HG02938 (cell line): ENCODE measurements at regions not wholly inside any gene's neighbourhood (a gene's known extent, or its start where the extent isn't known, plus 50 kb on each side); places are given as distances from the start of the nearest gene placed in this dataset.
"Not testable (repeated sequence)": the region's sequence is repeated elsewhere in the genome, so short reads cannot be mapped to it uniquely, and the experiment has no call there.

Experiments used
- ATAC-seq: cut with Tn5 transposase; IDR thresholded peaks from one replicate; pipeline ENCODE4 v1.9.1; 2021; ENCODE audit warnings: mild to moderate bottlenecking, moderate library complexity; ENCODE audit not compliant: unreplicated experiment

DNA sequence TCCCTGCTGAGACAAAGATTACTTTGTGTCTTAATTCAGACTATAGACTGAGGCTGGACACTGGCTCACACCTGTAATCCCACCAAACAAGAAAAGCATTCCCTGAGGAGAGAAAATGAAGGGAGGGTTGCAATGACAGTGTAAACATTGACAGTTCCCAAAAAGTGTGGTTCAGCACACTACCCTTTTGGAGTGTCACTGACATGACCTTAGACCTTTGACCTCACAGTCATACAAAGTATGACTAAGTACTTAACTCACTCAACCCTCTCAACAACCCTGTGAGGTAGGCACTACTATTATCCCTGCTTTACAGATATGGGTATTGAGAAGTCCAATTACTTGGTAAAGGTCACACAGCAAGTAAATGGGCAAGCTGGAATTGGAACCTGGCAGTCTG is 341.7 kb downstream of the LRRC3B start:
- no peak for ATAC-seq

GRCh38 chr3:26964836-26965235 is 342.3 kb downstream of the LRRC3B start:
- ATAC-seq = no peak

DNA sequence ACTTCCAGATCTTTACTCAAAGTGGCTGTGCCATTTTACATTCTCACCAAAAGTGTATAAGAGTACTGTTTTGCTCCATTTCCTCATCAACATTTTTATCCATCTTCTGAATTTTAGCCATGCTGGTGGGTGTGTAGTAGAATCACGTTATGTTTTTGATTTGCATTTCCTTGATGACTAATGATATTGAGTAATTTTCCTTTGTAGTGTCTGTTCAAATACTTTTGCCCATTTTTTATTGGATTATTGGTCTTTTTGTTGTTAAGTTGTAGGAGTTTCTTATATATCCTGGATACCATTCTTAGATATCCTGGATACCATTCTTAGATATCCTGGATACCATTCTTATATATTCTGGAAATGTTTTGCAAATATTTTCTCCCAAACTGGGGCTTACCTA is 344.9 kb downstream of the LRRC3B start:
- no peak for ATAC-seq

- ATAC-seq = no peak
Measured at GRCh38 chr3:26984416-26985390, 362.1 kb downstream of the LRRC3B start.

- ATAC-seq = no peak
Measured at GRCh38 chr3:26989037-26989436, 366.5 kb downstream of the LRRC3B start.

DNA sequence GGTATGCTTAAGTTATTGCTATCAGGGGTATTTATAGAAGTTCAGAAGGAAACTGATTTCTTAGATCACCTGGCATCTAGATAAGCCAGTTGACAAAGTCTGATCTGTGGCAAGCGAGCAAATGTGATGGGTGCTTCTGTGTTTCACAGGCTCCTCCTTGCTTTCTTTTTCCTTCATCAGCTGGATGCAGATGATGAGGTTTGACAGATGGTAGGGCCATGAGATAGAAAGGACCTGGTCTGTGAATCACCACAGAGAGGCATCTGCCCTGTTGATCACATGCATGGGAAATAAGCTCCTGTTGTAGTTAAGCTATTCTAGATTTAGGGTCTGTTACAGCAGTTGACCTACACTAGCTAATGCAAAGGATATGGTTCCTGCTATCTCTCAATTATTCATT is 372.0 kb downstream of the NEK10 start:
- no peak for ATAC-seq

DNA sequence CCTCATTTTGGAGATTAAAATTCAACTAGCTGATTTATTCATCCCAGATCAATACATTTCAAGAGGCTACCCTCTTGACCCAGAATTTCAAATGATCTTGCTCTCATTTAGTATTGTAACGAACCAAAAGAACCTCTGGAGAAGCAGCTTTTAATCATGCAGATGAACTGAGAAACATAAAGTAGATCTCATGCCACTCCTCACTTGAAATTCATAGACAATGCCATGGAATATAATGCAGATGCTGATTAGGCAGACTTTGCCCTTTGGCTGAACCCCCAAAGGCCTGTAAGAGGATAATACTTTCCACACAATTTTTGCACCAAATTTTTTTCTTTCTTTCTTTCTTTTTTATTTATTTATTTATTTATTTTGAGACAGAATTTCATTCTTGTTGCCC is 358.3 kb downstream of the NEK10 start:
- no peak for ATAC-seq

- ATAC-seq = no peak
Measured at GRCh38 chr3:27022096-27022761, 347.0 kb downstream of the NEK10 start.

- ATAC-seq = no peak
Measured at GRCh38 chr3:27024493-27024892, 344.7 kb downstream of the NEK10 start.

- ATAC-seq = no peak
Measured at GRCh38 chr3:27025718-27026117, 343.5 kb downstream of the NEK10 start.

DNA sequence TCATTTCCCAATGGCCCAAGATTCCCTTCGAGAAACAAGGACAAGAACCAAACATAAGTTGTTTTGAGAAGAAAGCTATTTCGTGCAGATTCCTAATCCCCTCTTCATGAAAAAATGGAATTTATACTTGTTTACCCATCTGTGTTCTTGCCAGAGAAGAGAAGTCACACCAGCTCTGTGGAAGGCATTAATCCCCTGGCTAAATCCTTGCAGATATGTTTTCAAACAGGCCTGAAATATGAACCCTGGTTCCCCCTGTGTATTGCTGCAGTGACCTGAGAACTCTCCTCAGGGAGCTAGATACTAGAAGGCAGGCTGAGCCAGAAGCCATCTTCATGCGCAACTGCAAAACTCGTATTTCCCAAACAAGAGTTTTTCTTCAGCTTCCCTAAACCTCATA is 337.7 kb downstream of the NEK10 start:
- no peak for ATAC-seq

DNA sequence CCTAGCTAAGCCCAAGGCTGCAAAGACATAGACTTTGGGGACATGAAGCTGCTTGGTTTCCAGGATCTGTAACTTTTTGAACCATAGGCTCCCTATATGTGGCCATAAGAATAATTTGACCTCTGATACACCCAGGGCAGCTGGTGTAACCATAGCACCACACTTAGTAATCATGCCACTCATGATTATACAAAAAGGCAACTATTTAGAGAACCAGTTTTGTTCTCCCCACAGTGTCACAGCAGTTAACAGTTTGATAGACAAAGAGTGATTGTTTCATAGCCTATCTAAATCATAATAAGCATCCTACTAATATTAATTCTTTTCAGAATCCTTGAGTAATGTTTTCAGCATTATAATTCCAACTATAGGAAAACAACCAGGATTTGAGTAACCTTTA is 334.9 kb downstream of the NEK10 start:
- no peak for ATAC-seq

DNA sequence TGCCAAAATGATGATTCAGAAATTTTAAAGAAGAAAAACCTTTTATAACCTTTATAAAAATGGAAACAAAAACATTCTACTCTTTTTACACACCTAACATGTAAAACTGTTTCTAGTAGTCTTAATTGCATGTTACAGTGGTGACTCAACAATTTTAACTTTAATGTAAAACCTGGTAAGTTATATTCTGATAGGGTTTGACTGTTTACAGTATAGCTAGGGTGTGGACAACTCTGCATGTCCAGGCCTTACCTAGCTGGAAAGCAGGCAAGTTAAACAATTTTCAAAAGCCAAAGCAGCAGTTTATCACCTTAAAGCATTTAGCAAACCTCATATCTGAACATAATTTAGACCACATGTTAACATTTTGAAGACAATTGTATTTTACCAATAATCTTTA is 328.5 kb downstream of the NEK10 start:
- no peak for ATAC-seq

DNA sequence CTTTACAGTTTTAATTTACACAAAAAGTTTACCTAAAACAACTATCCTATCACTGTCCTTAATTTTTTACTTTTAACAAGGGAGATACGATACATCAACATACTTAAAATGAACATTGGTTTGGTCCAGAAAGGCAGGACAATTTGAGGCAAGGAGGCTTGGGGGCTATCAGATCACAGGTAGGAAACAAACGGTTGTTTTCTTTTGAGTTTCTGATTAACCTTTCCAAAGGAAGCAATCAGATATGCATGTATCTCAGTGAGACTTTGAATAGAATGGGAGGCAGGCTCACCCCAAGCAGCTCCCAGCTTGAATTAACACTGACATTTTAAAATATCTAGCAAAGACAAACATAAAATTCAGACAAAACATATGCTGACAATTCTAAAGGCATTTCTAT is 326.6 kb downstream of the NEK10 start:
- not testable (repeated sequence) for ATAC-seq

DNA sequence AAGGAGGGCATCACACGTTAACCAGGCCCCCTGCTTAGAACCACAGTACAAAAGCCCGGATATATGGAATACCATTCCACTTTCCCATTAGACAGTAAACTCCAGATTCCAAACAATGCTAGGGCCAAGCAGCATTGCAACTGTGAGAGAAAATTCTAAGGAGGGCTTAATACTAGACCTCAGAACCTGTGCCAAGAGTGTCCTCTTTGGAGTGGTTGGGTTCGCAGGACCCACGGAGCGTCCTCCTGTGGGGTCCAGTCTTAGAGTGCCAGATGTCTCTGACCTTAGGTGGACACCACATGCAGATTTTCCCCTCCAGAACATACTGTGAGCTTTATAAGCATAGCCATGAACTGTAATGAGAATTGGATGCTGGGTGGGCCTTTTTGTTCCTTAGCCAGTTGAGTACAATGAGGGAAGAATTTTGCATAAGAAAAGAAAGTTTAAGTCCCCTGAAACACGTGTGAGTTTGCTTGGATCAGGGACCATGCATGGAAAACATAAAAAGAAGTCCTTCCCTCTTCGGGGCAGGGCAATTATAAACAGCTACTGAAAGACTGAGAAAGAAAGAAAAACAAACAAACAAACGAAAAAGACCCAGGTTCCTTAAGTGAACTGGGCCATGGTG is 325.7 kb downstream of the NEK10 start:
- ATAC-seq = no peak

DNA sequence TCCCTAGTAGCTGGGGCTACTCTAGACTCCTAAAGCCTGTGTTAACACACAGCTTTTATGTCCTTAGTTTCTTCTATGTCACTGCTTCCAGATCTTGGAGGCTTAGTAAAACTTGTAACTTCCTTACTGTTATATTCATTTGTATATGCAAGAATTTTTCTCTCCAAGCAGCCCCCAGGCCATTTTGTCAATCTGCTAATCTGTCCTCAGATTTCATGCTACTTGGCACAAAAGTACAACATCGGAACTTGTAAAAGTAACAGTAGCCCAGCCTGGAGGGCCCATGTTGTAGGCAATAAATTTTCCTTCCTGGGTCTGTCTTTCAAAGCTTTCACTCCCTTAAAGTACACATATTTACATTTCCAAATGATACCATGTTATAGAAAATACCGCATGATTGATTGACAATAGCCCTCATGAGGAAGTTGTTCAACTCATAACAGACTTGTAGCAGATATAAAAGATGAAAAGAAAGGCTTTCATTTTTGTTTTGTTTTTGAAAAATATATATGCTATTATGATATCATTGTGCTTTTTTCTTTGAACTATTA is 324.2 kb downstream of the NEK10 start:
- no peak for ATAC-seq

DNA sequence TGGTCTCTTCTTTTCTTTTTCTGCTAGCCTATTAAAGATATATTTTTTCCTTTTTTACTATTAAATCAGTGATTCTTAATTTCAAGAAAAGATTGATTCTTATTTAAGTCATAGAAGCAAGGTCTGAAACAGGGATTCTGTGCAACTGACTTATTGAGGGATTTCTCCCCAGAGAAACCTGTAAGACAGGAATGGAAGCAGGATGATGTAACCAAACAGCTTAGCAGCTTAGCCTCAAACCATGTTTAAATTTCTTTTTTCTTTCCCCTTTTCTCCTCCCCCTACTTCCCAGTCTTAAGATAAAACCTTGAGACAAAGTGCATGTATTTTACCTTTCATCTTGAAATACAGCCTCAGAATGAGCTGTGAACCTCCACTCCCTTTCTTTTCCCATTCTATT is 322.8 kb downstream of the NEK10 start:
- no peak for ATAC-seq

DNA sequence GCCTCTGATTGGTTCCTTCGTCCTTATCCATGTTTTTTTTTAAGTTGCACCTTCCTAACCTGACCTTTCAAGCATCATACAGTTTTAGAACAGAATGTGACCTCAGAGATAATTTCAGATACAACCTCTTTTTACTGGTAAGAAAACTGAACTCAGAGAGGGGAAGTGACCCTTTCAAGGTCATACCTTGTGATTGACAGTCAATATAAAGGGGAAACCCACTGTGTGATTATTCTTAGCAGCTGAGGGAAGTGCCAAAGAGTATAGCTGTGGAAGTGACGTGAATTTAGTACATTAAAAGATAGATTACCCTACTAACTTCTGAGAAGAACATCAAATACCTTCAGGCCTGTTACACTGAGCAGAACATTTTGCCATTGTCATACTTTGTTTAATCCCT is 319.4 kb downstream of the NEK10 start:
- ATAC-seq = no peak

GRCh38 chr3:27051527-27051926 is 317.7 kb downstream of the NEK10 start:
- not testable (repeated sequence) for ATAC-seq

DNA sequence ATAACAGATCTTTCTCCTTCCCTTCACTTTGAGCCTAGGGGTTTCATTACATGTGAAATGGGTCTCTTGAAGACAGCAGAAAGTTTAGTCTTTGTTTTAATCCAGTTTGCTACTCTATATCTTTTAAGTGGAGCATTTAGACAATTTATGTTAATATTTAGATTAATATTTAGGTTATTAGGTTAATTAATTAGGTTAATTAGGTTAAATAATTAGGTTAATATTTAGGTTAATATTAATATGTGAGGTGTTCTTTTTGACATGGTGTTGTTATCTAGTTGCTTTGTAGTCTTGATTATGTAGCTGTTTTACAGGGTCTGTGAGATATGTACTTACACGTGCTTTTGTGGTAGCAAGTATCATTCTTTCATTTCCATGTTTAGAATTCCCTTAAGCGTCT is 312.9 kb downstream of the NEK10 start:
- ATAC-seq = no peak

- ATAC-seq = no peak
Measured at GRCh38 chr3:27059489-27059888, 309.7 kb downstream of the NEK10 start.
